Testis (tissue), 2 donors: ENCODE measurements at regions not wholly inside any gene's neighbourhood (a gene's known extent, or its start where the extent isn't known, plus 50 kb on each side); places are given as distances from the start of the nearest gene placed in this dataset.

Experiments used
- DNase-seq: peaks from one replicate; pipeline ENCODE4 v3.0.0-alpha.2; 2019
- H3K27ac ChIP-seq, 2 donors: fragments of 200-600 bp; sonication (generic); one replicate each; pipeline ENCODE4 v1.5.1; 2019
- H3K27me3 ChIP-seq: fragments of 200-600 bp; sonication (generic); one replicate; pipeline ENCODE4 v1.5.1; 2019
- H3K36me3 ChIP-seq: fragments of 200-600 bp; sonication (generic); one replicate; pipeline ENCODE4 v1.5.1; 2017; ENCODE audit warnings: low read depth; ENCODE audit errors: missing control alignments
- H3K4me1 ChIP-seq: fragments of 200-600 bp; sonication (generic); one replicate; pipeline ENCODE4 v1.5.1; 2019
- H3K4me3 ChIP-seq, 2 donors: fragments of 200-600 bp; sonication (generic); one replicate each; pipeline ENCODE4 v1.5.1; 2017 to 2019
- H3K9me3 ChIP-seq: fragments of 200-600 bp; sonication (generic); one replicate; pipeline ENCODE4 v1.5.1; 2017
- POLR2A ChIP-seq: fragments of 450-650 bp; IDR thresholded peaks from one replicate; pipeline ENCODE4 v1.6.1; 2017; ENCODE audit warnings: antibody characterized with exemption, mild to moderate bottlenecking, moderate library complexity
- WGBS, 2 donors: methylation state at CpG; one replicate each; pipeline ENCODE4 v1.1.5; 2018; 5-methylcytosine and 5-hydroxymethylcytosine counted together
- intact Hi-C: fragments of 100-400 bp; cut with DNase I; formaldehyde crosslinking; loops from one replicate; pipeline ENCODE4 v1.15.1; 2023; ENCODE audit warnings: low total_unique reads
- TF ChIP-seq, protein P1 (sequence below), 3 experiments: fragments of 450-650 bp in 2 of 3; fragments of 200-600 bp in 1 of 3; sonication (generic) in 1 of 3; IDR thresholded peaks; one replicate each; pipeline ENCODE4 v1.5.1; 2016 to 2019; ENCODE audit warnings: antibody characterized with exemption in 3 of 3, mild to moderate bottlenecking in 2 of 3, moderate library complexity in 1 of 3

DNA sequence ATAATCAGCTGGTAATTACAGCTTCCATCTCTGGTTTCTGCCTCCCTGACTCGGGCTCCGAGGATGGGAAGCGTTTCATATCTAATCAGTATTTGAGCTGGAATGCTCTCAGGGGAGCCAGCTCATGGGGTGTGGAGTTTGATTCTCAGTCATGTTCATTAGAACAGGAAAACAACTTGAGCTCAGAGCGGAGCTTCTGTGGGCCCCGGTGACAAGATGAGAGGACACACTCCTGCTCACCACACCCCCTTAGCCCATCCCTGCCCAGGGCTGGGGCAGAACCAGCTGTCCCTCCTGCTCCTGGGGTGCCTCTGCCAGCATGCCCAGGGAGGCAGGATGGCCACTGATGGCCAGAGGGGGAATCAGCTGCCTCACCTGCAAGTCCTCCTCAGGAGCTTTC is 726.0 kb downstream of the PTPRU start:
- Histone ChIP-seq H3K27me3 (no peaks in the 10 kb centered on the region), H3K36me3 (no peaks in the 10 kb centered on the region), H3K27ac (no peak overlapping the region), H3K9me3 (no peaks in the 10 kb centered on the region), H3K4me1 (no peaks in the 10 kb centered on the region), H3K4me3 (no peak overlapping the region)
- WGBS, 2 donors, result 37 to 47% methylated on average over 4 to 5 of the region's 5 CpGs
- TF ChIP-seq, protein P1, sequence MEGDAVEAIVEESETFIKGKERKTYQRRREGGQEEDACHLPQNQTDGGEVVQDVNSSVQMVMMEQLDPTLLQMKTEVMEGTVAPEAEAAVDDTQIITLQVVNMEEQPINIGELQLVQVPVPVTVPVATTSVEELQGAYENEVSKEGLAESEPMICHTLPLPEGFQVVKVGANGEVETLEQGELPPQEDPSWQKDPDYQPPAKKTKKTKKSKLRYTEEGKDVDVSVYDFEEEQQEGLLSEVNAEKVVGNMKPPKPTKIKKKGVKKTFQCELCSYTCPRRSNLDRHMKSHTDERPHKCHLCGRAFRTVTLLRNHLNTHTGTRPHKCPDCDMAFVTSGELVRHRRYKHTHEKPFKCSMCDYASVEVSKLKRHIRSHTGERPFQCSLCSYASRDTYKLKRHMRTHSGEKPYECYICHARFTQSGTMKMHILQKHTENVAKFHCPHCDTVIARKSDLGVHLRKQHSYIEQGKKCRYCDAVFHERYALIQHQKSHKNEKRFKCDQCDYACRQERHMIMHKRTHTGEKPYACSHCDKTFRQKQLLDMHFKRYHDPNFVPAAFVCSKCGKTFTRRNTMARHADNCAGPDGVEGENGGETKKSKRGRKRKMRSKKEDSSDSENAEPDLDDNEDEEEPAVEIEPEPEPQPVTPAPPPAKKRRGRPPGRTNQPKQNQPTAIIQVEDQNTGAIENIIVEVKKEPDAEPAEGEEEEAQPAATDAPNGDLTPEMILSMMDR (IDR thresholded peaks at IDR 0.05), result no peak
- no peak for TF ChIP-seq POLR2A
- intact Hi-C loops, result no loop called here
- no peak for DNase-seq

DNA sequence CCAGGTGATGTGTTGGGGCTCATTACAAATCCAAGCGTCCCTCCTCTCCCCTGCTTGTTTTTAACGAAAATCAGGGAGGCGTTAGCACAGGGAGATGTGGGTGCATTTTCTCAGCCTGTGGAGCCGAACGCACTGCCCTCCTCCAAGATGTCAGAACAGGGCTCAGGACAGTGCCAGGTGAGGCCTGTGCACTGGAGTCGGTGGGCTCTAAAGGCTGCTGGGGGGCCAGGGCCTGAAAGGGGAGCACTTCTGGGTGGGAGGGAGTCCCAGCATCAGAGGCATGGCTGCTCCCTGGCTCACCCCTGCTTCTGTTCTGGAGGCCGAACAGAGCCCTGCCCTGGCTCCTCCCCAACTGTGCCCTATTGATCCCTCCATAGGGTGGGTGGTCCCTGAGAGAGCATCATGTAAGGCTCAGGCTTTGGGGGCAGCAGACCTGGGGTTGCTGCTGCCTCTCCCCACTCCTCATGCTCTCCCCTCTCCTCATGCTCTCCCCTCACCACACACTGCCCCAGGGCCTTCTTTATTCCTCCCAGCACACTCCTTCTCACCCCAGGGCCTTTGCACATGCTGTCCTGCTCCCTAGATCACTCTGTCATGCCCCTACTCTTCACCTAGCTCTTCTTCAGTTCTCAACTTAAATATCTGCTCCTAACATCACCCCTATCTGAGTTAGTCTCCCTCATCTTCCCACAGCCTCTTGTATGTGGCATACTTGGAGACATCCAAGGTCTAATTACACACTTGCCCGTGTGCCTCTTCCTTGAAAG is 725.2 kb downstream of the PTPRU start:
- WGBS, 2 donors, result 76 to 80% methylated on average over 8 of the region's 8 CpGs
- Histone ChIP-seq H3K9me3 (no peaks in the 10 kb centered on the region), H3K27ac (no peak overlapping the region), H3K4me1 (no peaks in the 10 kb centered on the region), H3K27me3 (no peaks in the 10 kb centered on the region), H3K36me3 (no peaks in the 10 kb centered on the region), H3K4me3 (no peak overlapping the region)
- intact Hi-C loops, result no loop called here
- TF ChIP-seq, protein P1 (IDR thresholded peaks at IDR 0.05), result no peak
- TF ChIP-seq POLR2A, result no peak
- no peak for DNase-seq

DNA sequence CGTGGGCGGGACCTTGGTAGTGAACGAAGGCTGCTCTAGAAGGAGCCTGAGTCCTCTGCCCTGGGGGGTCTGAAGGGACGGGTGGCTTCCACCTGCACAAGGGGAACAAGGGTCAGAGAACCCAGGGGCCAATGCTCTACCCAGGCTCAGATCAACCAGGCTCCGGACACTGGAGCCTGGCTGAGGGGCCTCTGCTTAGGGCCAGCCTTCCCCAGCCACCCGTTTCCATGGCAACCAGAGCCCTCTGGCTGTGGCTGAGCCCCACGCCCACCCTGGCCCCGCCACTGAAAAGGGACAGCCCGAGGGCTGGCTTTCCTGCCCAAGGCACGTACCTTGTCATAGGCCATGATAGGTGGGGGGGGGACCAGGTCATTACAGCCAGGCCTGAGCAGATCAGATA is 724.6 kb downstream of the PTPRU start:
- Histone ChIP-seq H3K27me3 (no peaks in the 10 kb centered on the region), H3K4me3 (no peak overlapping the region), H3K36me3 (no peaks in the 10 kb centered on the region), H3K27ac (no peak overlapping the region), H3K9me3 (no peaks in the 10 kb centered on the region), H3K4me1 (no peaks in the 10 kb centered on the region)
- TF ChIP-seq POLR2A, result no peak
- TF ChIP-seq, protein P1 (IDR thresholded peaks at IDR 0.05), result no peak
- intact Hi-C loops, result no loop called here
- 60% methylated on average over 10 of the region's 10 CpGs; no CpG with 5 or more reads in 1 of the 2 donors for WGBS, 2 donors
- no peak for DNase-seq

DNA sequence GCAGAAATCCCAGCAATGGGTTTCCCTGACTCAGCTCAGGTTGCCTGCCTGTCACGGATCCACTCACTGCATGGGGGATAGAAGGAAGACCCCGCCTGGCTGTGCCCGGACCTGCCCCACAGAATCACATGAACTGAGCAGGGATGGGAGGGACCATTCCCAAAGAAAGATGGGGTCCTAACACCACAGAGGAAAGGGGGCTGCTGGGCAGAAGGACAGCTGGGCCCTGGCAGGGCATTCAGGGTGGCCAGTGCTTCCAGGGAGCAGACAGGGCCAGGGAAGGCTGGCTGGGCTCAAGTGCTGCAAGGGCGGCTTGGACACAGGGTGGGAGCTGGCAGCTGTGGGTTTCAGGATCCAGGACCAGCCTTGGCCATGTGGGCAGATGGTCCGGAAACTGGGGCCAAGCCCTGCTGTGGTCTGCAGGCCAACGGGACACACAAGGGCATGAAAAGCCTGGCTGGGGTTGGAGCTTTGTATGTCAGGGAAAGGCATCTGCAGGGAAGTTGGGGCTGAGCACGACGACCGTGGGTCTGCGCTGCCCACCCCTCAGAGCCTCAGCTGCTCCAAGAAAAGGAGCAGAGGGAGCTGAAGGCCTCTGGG is 723.9 kb downstream of the PTPRU start:
- intact Hi-C loops, result no loop called here
- DNase-seq, result no peak
- no peaks in the 10 kb centered on the region for H3K36me3 ChIP-seq
- H3K27me3 ChIP-seq, result no peaks in the 10 kb centered on the region
- H3K27ac ChIP-seq, result no peak overlapping the region
- H3K9me3 ChIP-seq, result no peaks in the 10 kb centered on the region
- WGBS, 2 donors, result 82 to 91% methylated on average over 7 to 10 of the region's 10 CpGs
- H3K4me3 ChIP-seq, result no peak overlapping the region
- no peak for TF ChIP-seq POLR2A
- TF ChIP-seq, protein P1 (IDR thresholded peaks at IDR 0.05), result no peak
- H3K4me1 ChIP-seq, result no peaks in the 10 kb centered on the region
